HG02798 (cell line): ENCODE measurements at regions not wholly inside any gene's neighbourhood (a gene's known extent, or its start where the extent isn't known, plus 50 kb on each side); places are given as distances from the start of the nearest gene placed in this dataset.
"Not testable (repeated sequence)": the region's sequence is repeated elsewhere in the genome, so short reads cannot be mapped to it uniquely, and the experiment has no call there.

Source experiments
- ATAC-seq: cut with Tn5 transposase; IDR thresholded peaks from one replicate; pipeline ENCODE4 v1.9.1; 2021; ENCODE audit warnings: mild to moderate bottlenecking; ENCODE audit not compliant: unreplicated experiment, poor library complexity

DNA sequence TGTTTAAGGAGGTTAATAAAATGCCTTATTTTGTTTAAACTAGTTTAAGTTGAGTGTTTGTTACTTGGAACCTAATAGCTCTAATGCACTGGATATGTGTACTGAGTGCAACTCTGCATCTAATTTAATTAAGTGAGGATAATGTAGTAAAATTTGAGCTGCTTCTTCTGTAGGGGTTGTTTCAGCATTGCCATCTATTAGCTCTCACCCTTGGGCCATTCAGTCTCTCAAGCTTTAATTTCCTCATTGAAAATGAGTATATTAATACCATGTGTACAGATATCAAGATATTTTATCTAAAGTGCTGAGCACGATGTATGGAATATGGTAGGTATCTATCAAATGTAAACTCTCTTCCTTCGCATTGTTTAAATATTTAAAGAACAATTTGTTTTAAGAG is 375.7 kb upstream of the LRRC3B start:
- no peak for ATAC-seq

GRCh38 chr3:26247712-26248111 is 374.9 kb upstream of the LRRC3B start:
- ATAC-seq: no peak

GRCh38 chr3:26252001-26252400 is 370.6 kb upstream of the LRRC3B start:
- no peak for ATAC-seq

DNA sequence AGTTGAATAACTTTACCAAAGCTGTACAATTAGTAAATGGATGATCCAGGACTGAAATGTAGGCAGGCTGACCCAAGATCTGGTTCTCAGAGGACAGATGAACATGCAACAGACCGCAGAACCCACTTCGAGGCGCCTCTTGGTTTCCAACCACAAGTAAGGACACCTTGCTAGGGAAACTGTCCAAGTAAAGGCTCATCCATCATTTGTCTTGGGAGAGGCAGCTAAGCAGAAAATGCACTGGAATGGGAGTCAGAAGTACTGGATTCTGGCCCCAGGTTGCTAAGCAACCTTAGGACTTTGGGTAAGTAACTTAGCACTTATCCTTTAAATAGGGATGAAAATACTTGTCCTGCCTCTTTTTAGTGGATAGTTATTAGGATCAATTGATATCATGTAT is 366.3 kb upstream of the LRRC3B start:
- no peak for ATAC-seq

- no peak for ATAC-seq
Measured at GRCh38 chr3:26259176-26259575, 363.4 kb upstream of the LRRC3B start.

DNA sequence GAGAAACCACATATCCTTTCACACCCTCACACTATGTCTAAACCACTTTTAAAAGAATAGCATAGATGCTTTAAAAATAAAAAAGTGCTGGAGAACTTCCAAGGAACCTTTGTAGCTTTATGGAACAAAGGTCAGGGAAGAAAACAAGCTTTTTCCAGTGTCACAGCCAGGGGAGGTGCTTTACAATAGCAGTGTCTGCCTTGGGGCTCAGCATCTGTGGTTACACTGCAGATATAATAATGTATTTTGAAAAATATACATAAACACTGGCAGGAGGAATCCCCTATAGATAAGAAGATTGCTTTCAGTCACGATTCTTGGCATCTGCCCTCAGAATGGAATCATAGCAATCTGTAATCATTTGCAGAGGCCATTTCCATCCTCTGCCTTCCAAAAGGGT is 362.4 kb upstream of the LRRC3B start:
- no peak for ATAC-seq

DNA sequence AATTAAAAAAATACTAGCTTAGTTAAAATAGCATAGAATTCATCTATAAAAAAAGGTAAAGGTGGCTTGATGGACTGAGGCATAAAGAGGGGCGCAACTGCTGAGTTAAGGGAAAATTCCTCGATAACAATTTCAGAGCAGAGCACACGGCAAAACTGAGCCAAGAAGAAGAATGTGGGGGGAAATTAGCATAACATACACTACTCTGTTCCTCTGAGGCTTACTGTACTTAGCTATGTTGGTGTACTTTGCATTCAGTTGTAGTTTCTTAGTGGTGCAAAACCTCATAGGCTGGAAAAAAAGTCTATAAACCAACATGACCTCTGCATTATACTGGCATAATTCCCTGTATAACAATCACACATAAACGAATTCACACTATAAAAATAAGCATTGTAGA is 357.9 kb upstream of the LRRC3B start:
- no peak for ATAC-seq

DNA sequence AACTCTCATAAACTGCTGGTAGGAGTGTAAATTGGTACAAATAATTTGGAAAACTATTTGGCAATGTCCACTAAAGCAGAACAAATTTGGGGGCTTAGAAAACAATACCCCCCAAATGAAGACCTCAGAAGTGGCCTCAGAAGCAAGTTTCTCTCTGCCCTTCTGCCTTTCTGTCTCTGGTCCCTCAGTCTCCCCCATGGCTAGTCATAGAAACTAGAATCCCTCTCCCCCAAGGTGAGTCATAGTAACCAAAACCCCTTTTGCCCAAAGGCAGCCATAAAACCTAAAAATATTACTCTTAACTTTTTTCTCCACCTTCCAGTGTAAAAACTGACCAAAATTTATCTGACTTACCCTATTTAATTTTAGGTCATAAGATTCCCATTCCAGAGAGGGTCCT is 350.7 kb upstream of the LRRC3B start:
- ATAC-seq: no peak

DNA sequence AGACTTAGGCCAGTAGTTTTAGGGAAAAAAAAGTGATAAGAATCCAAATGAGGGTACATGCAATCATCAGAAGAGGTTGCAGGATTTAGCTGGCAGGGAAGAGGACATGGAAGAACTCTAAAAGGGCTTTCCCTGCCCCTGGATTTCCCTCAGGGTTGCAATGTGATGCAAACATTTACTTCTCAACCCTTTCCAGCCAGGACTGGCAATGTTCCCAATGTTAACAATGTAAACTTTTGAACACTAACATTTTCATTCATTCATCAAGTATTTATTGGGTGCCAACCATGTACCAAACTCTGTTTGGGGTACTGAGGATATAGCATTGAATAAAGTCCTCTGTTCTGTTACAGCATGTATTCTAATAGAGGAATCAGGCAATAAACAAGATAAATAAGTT is 349.4 kb upstream of the LRRC3B start:
- no peak for ATAC-seq

GRCh38 chr3:26279091-26279490 is 343.5 kb upstream of the LRRC3B start:
- ATAC-seq: no peak

DNA sequence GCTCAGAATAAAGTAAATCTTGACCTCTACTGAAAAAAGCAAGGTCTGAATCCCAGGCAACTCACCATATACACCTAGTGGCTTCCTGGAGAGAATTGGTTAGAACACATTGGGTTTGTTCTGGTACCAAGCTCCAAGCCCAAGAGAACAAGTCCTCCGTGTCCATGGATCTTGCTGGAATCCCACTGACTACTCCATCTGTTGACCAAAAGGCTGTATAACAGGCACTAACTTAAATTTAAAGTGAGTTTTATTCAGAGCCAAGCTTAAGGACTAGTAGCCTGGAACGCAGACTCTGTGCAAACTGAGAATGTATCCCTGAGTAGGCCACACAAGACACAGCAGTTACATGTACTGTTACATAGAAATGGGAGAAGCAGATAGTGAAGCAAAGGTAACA is 342.1 kb upstream of the LRRC3B start:
- ATAC-seq: no peak

GRCh38 chr3:26281284-26281985 is 341.1 kb upstream of the LRRC3B start:
- ATAC-seq: no peak

GRCh38 chr3:26284503-26284902 is 338.1 kb upstream of the LRRC3B start:
- ATAC-seq: not testable (repeated sequence)

DNA sequence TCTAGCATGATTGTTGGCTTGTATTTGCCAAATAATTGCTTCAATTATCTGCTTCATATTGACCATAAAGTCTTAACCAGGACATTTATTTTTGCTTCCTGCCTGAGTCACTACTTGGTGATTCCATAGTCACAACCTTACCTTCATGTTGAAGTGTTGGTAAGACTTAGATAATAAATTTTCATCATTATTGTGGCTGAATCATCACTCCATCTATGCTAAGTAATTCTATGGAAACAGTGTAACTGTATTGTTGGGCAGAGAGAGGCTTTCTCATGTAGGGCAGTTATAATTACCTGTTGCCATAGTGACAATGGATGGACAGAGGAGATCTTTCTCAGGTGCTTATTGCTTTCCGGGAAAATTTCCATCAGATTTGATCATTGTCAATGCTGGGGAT is 330.7 kb upstream of the LRRC3B start:
- no peak for ATAC-seq

GRCh38 chr3:26292780-26293179 is 329.8 kb upstream of the LRRC3B start:
- ATAC-seq: no peak

GRCh38 chr3:26293329-26293844 is 329.2 kb upstream of the LRRC3B start:
- ATAC-seq: no peak

DNA sequence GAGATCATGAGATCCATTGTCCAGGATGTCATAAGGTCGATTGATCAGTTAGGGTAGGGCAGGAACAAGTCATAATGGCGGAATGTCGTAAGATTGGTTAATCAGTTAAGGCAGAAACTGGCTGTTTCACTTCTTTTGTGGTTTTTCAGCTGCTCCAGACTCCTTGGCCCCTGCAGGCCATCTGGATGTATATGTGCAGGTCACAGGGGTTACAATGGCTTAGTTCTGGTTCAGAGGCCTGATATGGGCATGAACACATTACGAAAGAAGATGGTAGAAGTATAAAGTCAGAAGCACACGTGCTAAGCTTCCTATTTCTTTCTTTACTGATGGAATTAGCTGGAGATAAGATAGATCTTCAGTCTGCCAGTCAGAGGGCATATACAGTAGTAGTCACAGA is 315.4 kb upstream of the LRRC3B start:
- no peak for ATAC-seq

- no peak for ATAC-seq
Measured at GRCh38 chr3:26307787-26308186, 314.8 kb upstream of the LRRC3B start.

- ATAC-seq: no peak
Measured at GRCh38 chr3:26308454-26308853, 314.1 kb upstream of the LRRC3B start.

DNA sequence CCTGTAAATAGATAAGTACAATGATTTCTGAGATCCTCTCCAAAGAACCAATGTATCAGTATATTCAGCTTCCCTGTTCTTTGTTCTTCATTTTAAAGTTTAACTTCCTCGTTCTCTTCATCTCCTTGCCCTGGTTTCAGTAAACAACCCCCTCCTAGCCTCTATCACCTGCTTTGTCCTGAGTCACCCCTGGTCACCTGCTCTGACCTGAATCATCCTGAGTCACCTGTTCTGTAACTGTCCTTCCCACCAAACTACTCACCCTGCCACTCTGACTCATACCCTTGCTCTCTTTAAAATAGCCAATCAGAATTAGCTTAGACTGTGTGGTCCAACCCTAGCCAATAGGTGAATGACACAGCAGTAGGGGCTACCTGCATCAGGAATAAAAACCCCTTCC is 313.0 kb upstream of the LRRC3B start:
- ATAC-seq: not testable (repeated sequence)

DNA sequence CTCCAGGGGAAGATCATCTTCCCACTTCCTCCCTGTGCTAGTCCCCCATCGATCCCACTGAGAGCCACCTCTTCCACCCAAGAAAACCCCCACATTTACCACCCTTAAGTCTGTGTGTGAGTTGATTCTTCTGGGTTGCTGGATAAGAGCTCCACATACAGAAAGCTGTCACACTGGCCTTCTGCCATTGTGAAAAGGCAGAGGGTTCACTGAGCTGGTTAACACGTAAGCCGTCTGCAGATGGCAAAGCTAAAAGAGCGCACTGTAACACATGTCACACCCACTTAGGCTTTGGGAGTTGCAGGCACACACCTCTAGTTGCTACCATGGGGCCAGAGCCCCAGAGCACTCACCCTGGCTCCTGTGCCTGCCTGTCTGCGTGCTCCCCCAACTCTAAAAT is 309.8 kb upstream of the LRRC3B start:
- ATAC-seq: no peak

GRCh38 chr3:26316472-26316871 is 306.1 kb upstream of the LRRC3B start:
- no peak for ATAC-seq
